Thyroid gland (tissue), 4 donors: ENCODE measurements at regions not wholly inside any gene's neighbourhood (a gene's known extent, or its start where the extent isn't known, plus 50 kb on each side); places are given as distances from the start of the nearest gene placed in this dataset.

Experiments used
- CTCF ChIP-seq, 6 experiments: fragments of 200-600 bp in 3 of 6; fragments of 450-650 bp in 3 of 6; sonication (generic) in 3 of 6; IDR thresholded peaks; one replicate each; pipeline ENCODE4 v1.5.1; 2016 to 2019; ENCODE audit warnings: antibody characterized with exemption in 6 of 6, mild to moderate bottlenecking in 2 of 6, inconsistent platforms in 1 of 6, moderate library complexity in 1 of 6
- POLR2A ChIP-seq, 2 donors: fragments of 450-650 bp; IDR thresholded peaks; one replicate each; pipeline ENCODE4 v1.6.1; 2017; ENCODE audit warnings: antibody characterized with exemption in 2 of 2, mild to moderate bottlenecking in 2 of 2, moderate library complexity in 1 of 2

- TF ChIP-seq CTCF (IDR thresholded peaks at IDR 0.05) (no peak), POLR2A (IDR thresholded peaks at IDR 0.05) (no peak)
Measured at GRCh38 chr9:86624630-86625029, 270.4 kb upstream of the TUT7 start.
